Stomach (tissue), 8 donors: ENCODE measurements at regions not wholly inside any gene's neighbourhood (a gene's known extent, or its start where the extent isn't known, plus 50 kb on each side); places are given as distances from the start of the nearest gene placed in this dataset.
"Not testable (repeated sequence)": the region's sequence is repeated elsewhere in the genome, so short reads cannot be mapped to it uniquely, and the experiment has no call there.

Experiments
- DNase-seq, 2 donors: peaks; one replicate each; pipeline versions ENCODE4 v3.0.0 to v3.0.0-alpha.2; 2013 to 2019
- H3K27ac ChIP-seq, 5 donors: fragments of 200-600 bp in 4 of 5; sonication (generic) in 4 of 5; one replicate each; pipeline ENCODE4 v1.5.1; 2013 to 2019; ENCODE audit warnings: mild to moderate bottlenecking in 1 of 5, moderate library complexity in 1 of 5
- H3K27me3 ChIP-seq, 3 donors: fragments of 200-600 bp; sonication (generic); one replicate each; pipeline ENCODE4 v1.5.1; 2017 to 2019; ENCODE audit warnings: mixed run types in 1 of 3
- H3K36me3 ChIP-seq, 4 donors: fragments of 200-600 bp; sonication (generic); 1 replicate in 3 of 4; 2 replicates in 1 of 4; pipeline ENCODE4 v1.5.1; 2016 to 2019
- H3K4me1 ChIP-seq, 4 donors: fragments of 200-600 bp; sonication (generic); one replicate each; pipeline ENCODE4 v1.5.1; 2016 to 2019
- H3K4me3 ChIP-seq, 4 donors: fragments of 200-600 bp; sonication (generic) in 3 of 4; one replicate each; pipeline ENCODE4 v1.5.1; 2016 to 2019; ENCODE audit warnings: mild to moderate bottlenecking in 1 of 4
- H3K9me3 ChIP-seq, 4 donors: fragments of 200-600 bp; sonication (generic); one replicate each; pipeline ENCODE4 v1.5.1; 2016 to 2019
- EP300 ChIP-seq: sonication (generic); formaldehyde crosslinking; IDR thresholded peaks from one replicate; pipeline ENCODE4 v1.6.1; 2017; ENCODE audit warnings: antibody characterized with exemption
- POLR2A ChIP-seq, 4 donors: fragments of 450-650 bp; IDR thresholded peaks; one replicate each; pipeline ENCODE4 v1.6.1; 2016; ENCODE audit warnings: antibody characterized with exemption in 4 of 4, control low read depth in 2 of 4, mild to moderate bottlenecking in 1 of 4, moderate library complexity in 1 of 4
- POLR2AphosphoS5 ChIP-seq, 3 donors: sonication (generic); formaldehyde crosslinking; IDR thresholded peaks; one replicate each; pipeline ENCODE4 v1.6.1; 2016; ENCODE audit warnings: antibody characterized with exemption in 3 of 3
- WGBS, 5 donors: extraction: QIAGEN DNeasy Blood & Tissue Kit in 3 of 5; methylation state at CpG; one replicate each; pipeline versions ENCODE4 v1.1.5 to v1.1.7; 2013 to 2018; 5-methylcytosine and 5-hydroxymethylcytosine counted together
- intact Hi-C: fragments of 100-400 bp; cut with DNase I; formaldehyde crosslinking; loops from one replicate; pipeline ENCODE4 v1.15.1; 2023; ENCODE audit warnings: low total_unique reads
- TF ChIP-seq, protein P1 (sequence below), 7 experiments: fragments of 450-650 bp in 4 of 7; fragments of 200-600 bp in 3 of 7; sonication (generic) in 3 of 7; IDR thresholded peaks; one replicate each; pipeline ENCODE4 v1.5.1; 2016 to 2019; ENCODE audit warnings: antibody characterized with exemption in 7 of 7, control low read depth in 2 of 7, mild to moderate bottlenecking in 1 of 7
- donor health status: healthy with polysubstance abuse.
- donor health status: Bipolar disorder and iron deficiency.
- donor health status: healthy.

DNA sequence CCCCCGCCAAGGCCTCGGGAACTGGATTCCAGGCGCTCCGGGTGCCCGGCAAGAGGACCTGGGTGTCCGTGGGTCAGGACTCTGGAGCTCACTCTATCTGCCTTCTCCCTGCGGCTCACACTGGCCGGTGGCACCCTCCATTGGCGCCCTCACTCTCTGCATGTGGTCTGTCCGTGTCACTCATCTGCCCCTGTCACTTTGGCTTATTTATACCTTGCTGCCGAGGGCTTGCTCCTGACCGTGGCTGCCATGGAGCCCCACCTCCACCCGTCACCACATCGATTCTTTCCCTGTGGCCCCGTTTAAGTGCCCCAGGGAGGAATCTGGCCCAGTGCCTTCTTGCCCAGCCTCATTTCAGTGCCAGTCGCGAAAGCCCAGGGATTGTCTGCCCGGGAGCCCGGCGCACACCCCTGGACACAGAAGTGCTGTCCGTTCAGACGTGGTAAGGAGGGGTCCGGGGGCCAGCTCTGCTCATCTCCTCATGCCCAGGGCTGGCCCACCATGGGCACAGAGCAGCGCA, 113.5 kb downstream of the NPIPB11 start:
- WGBS, 5 donors = 51 to 84% (median 71%) methylated on average over 13 to 23 of the region's 24 CpGs
- not testable (repeated sequence) for DNase-seq

GRCh38 chr16:29291329-29292271, 114.9 kb downstream of the NPIPB11 start:
- Histone ChIP-seq H3K27ac (peak overlapping the region; percentile 41 to 85 (median 66)), H3K4me1 (peaks cover 16 to 58% (median 41%) of the 10 kb centered on the region in 4 donors)
- H3K27me3 ChIP-seq, H3K36me3 ChIP-seq, DNase-seq, intact Hi-C loops, H3K9me3 ChIP-seq, H3K4me3 ChIP-seq: not testable (repeated sequence)
- 71 to 84% (median 79%) methylated on average over 20 to 27 of the region's 30 CpGs for WGBS, 5 donors

More for the DNA sequence above, 113.5 kb downstream of the NPIPB11 start:
- H3K27me3 ChIP-seq, H3K36me3 ChIP-seq, H3K4me3 ChIP-seq, H3K9me3 ChIP-seq, intact Hi-C loops: not testable (repeated sequence)
- peak overlapping the region in 1 of 5 donors; percentile 14 for H3K27ac ChIP-seq
- peaks cover 16 to 50% (median 40%) of the 10 kb centered on the region in 4 donors for H3K4me1 ChIP-seq

- Histone ChIP-seq H3K27ac (peak overlapping the region; percentile 43 to 85 (median 66)), H3K36me3 (no peaks in the 10 kb centered on the region), H3K4me1 (peaks cover 16 to 58% (median 41%) of the 10 kb centered on the region in 4 donors), H3K27me3 (no peaks in the 10 kb centered on the region), H3K4me3 (peak overlapping the region in 3 of 4 donors; percentile 16 to 24 (median 18)), H3K9me3 (no peaks in the 10 kb centered on the region)
- peak; percentile 95 for DNase-seq
- WGBS, 5 donors = 8 to 27% (median 13%) methylated on average over 5 to 22 of the region's 24 CpGs
- intact Hi-C loops = no loop called here
- TF ChIP-seq, protein P1, sequence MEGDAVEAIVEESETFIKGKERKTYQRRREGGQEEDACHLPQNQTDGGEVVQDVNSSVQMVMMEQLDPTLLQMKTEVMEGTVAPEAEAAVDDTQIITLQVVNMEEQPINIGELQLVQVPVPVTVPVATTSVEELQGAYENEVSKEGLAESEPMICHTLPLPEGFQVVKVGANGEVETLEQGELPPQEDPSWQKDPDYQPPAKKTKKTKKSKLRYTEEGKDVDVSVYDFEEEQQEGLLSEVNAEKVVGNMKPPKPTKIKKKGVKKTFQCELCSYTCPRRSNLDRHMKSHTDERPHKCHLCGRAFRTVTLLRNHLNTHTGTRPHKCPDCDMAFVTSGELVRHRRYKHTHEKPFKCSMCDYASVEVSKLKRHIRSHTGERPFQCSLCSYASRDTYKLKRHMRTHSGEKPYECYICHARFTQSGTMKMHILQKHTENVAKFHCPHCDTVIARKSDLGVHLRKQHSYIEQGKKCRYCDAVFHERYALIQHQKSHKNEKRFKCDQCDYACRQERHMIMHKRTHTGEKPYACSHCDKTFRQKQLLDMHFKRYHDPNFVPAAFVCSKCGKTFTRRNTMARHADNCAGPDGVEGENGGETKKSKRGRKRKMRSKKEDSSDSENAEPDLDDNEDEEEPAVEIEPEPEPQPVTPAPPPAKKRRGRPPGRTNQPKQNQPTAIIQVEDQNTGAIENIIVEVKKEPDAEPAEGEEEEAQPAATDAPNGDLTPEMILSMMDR (IDR thresholded peaks at IDR 0.05) = no peak
- TF ChIP-seq POLR2AphosphoS5 (IDR thresholded peaks at IDR 0.05) = peak; percentile 39 to 86 (median 74)
- TF ChIP-seq EP300 = no peak
- TF ChIP-seq POLR2A (IDR thresholded peaks at IDR 0.05) = no peak
Measured at GRCh38 chr16:29290631-29291247, 115.8 kb downstream of the NPIPB11 start.

DNA sequence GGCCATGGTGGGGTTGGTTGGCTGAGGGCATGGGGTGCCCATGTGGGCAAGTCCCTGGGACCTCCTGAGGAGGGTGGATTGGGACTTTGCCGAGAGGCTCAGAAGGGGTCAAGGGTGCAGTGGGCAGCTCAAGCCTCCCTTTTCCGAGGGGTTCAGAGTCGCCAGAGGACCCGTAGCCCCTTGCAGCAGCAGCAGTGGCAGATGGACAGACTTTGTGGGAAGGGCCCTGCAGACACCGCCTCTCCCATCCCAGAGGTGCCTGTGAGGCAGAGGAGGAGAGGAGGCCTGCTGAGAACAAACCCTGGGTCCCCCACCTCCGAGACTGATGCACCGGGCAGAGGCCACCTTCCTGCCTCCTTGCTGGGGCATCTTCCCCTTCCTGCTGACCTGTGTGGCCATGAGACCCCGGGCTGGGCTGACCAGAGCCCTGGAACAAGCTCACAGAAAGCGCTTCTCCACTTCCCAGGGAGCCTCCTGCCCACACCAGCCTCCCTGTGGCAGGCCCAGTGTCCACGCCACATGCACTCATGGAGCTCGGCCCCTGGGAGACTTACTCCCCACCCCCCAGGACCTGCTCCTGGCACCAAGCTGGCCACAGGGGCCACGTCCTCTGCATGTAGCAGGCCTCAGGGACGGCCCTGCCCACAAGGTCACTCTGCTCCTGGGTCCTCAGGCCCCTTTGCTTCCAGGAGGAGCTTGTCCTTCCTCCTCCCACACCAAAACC, 116.8 kb downstream of the NPIPB11 start:
- DNase-seq, intact Hi-C loops, H3K27me3 ChIP-seq, H3K4me3 ChIP-seq, H3K36me3 ChIP-seq, H3K9me3 ChIP-seq: not testable (repeated sequence)
- WGBS, 5 donors = 80 to 93% (median 88%) methylated on average over 6 to 13 of the region's 13 CpGs
- H3K27ac ChIP-seq = peak overlapping the region; percentile 46 to 85 (median 69)
- H3K4me1 ChIP-seq = peaks cover 16 to 62% (median 46%) of the 10 kb centered on the region in 4 donors

- WGBS, 5 donors = 58 to 77% (median 69%) methylated on average over 24 to 29 of the region's 29 CpGs
- Histone ChIP-seq H3K27ac (peak overlapping the region; percentile 61 to 85 (median 69)), H3K4me1 (peaks cover 16 to 64% (median 46%) of the 10 kb centered on the region in 4 donors)
- intact Hi-C loops, H3K27me3 ChIP-seq, H3K4me3 ChIP-seq, H3K36me3 ChIP-seq, H3K9me3 ChIP-seq: not testable (repeated sequence)
- peak; percentile 18 to 64 (median 48) for TF ChIP-seq POLR2AphosphoS5 (IDR thresholded peaks at IDR 0.05)
- DNase-seq = peak in 1 of 2 donors; percentile 88
Measured at GRCh38 chr16:29288711-29289474, 117.6 kb downstream of the NPIPB11 start.

DNA sequence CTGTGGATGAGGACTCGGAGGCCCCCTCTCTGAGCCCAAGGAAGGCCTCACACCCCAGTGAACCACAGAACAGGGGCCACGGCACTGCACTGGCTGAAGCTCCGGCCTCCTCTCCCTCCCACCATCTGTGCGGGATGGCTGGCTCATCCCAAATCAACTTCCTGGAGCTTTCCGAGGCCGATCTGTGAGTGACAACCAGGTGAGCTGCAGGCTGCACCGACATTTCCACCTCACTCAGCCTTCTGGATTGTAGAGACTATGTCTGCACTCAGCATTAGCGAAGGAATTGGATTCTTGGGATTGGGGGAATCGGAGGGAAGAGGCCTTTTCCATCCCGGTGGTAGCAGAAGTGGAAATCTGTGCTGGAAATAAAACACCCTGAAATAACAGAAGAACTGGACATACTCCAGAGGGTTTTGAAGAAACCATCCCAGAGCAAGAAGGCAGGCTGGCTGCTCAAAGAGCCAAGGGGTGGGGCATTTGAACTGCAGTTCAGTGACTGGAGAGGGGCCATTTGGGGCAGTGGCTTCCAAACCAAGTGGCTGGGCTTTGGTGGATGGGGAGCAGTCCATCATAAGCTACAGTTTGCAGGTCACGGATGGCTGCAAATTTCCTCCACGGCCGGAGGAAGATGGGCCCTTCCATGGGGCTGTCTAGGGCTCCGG, 118.5 kb downstream of the NPIPB11 start:
- intact Hi-C loops, H3K9me3 ChIP-seq, H3K36me3 ChIP-seq, H3K27me3 ChIP-seq, DNase-seq, H3K4me3 ChIP-seq: not testable (repeated sequence)
- H3K4me1 ChIP-seq = peaks cover 16 to 61% (median 45%) of the 10 kb centered on the region in 4 donors
- WGBS, 5 donors = 54 to 88% (median 76%) methylated on average over 7 to 14 of the region's 14 CpGs
- H3K27ac ChIP-seq = peak overlapping the region; percentile 61 to 85 (median 69)

GRCh38 chr16:29287246-29287645, 119.3 kb downstream of the NPIPB11 start:
- H3K27ac ChIP-seq = peak overlapping the region in 2 of 5 donors; percentile 28 to 85
- H3K4me3 ChIP-seq, DNase-seq, H3K9me3 ChIP-seq, H3K27me3 ChIP-seq, H3K36me3 ChIP-seq, intact Hi-C loops: not testable (repeated sequence)
- WGBS, 5 donors = 73 to 100% (median 89%) methylated on average over 1 to 5 of the region's 5 CpGs
- H3K4me1 ChIP-seq = peaks cover 16 to 53% (median 42%) of the 10 kb centered on the region in 4 donors

DNA sequence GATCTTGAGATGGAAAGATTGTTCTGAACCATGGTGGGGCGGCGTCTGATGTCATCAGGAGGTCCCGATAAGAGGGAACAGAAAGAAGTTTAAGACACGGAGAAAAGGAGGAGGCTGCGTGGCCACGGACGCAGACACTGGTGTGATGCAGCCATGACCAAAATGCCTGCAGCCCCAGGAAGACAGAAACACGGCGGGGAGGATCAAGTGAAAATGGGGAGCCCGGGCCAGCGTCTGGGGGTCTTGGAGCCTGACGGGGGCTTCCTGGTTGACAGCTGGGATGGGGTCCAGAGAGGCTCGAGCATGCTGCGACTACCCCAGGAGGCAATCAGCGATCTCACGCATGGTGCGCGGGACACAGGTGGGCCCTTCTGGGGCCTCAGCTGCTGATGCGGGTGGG, 119.7 kb downstream of the NPIPB11 start:
- H3K4me1 ChIP-seq = peaks cover 15 to 49% (median 39%) of the 10 kb centered on the region in 4 donors
- H3K36me3 ChIP-seq, H3K27me3 ChIP-seq, H3K27ac ChIP-seq, H3K4me3 ChIP-seq, DNase-seq, H3K9me3 ChIP-seq, intact Hi-C loops: not testable (repeated sequence)
- WGBS, 5 donors = 90 to 96% (median 94%) methylated on average over 11 to 19 of the region's 19 CpGs
